Astrocyte of the spinal cord (primary cell): ENCODE measurements at regions not wholly inside any gene's neighbourhood (a gene's known extent, or its start where the extent isn't known, plus 50 kb on each side); places are given as distances from the start of the nearest gene placed in this dataset.

ENCODE experiments used
- DNase-seq: peaks from one replicate; pipeline ENCODE4 v3.0.0; 2011; ENCODE audit warnings: low read depth, low spot score
- H3K4me3 ChIP-seq: 2 replicates; pipeline ENCODE4 v1.5.1; 2011; ENCODE audit warnings: low read depth, mild to moderate bottlenecking, low read length, moderate library complexity
- CTCF ChIP-seq: IDR thresholded peaks from 2 replicates; pipeline ENCODE4 v1.5.1; 2012; ENCODE audit warnings: low read depth, mild to moderate bottlenecking, low read length, inconsistent platforms
- in situ Hi-C: cut with HindIII; loops from 2 replicates; pipeline ENCODE4 v1.10.0; 2017; ENCODE audit warnings: low sequenced_read_pairs

GRCh38 chr1:55323760-55324159 is 108.6 kb upstream of the USP24 start:
- no peak for TF ChIP-seq CTCF
- no peak for DNase-seq
- in situ Hi-C loops = no loop called here
- no peak overlapping the region for H3K4me3 ChIP-seq

- DNase-seq = no peak
- H3K4me3 ChIP-seq = no peak overlapping the region
- in situ Hi-C loops = no loop called here
- no peak for TF ChIP-seq CTCF
Observed at GRCh38 chr1:55322842-55323241, 107.7 kb upstream of the USP24 start.

GRCh38 chr1:55321942-55322341 is 106.8 kb upstream of the USP24 start:
- DNase-seq = peak; percentile 61
- in situ Hi-C loops = no loop called here
- no peak overlapping the region for H3K4me3 ChIP-seq
- TF ChIP-seq CTCF = no peak

- no peak for TF ChIP-seq CTCF
- H3K4me3 ChIP-seq = no peak overlapping the region
- in situ Hi-C loops = no loop called here
- no peak for DNase-seq
Observed at GRCh38 chr1:55320891-55321290, 105.7 kb upstream of the USP24 start.

GRCh38 chr1:55318116-55318817 is 103.1 kb upstream of the USP24 start:
- DNase-seq = peak; percentile 33
- in situ Hi-C loops = no loop called here

GRCh38 chr1:55317673-55318072 is 102.5 kb upstream of the USP24 start:
- in situ Hi-C loops = no loop called here
- DNase-seq = no peak
- no peak overlapping the region for H3K4me3 ChIP-seq
- TF ChIP-seq CTCF = no peak

More at GRCh38 chr1:55318116-55318817, 103.1 kb upstream of the USP24 start:
- H3K4me3 ChIP-seq = no peak overlapping the region
- TF ChIP-seq CTCF = no peak
